HuH-7.5 (cell line): ENCODE measurements at regions not wholly inside any gene's neighbourhood (a gene's known extent, or its start where the extent isn't known, plus 50 kb on each side); places are given as distances from the start of the nearest gene placed in this dataset.
"Not testable (repeated sequence)": the region's sequence is repeated elsewhere in the genome, so short reads cannot be mapped to it uniquely, and the experiment has no call there.

Source experiments
- DNase-seq: peaks from one replicate; pipeline ENCODE4 v3.0.0; 2011; ENCODE audit warnings: low spot score

GRCh38 chr4:16450724-16451123, 224.5 kb upstream of the TAPT1 start:
- no peak for DNase-seq

- DNase-seq = no peak
Measured at GRCh38 chr4:16450031-16450430, 223.8 kb upstream of the TAPT1 start.

- DNase-seq = no peak
Measured at GRCh38 chr4:16449406-16449805, 223.1 kb upstream of the TAPT1 start.

DNA sequence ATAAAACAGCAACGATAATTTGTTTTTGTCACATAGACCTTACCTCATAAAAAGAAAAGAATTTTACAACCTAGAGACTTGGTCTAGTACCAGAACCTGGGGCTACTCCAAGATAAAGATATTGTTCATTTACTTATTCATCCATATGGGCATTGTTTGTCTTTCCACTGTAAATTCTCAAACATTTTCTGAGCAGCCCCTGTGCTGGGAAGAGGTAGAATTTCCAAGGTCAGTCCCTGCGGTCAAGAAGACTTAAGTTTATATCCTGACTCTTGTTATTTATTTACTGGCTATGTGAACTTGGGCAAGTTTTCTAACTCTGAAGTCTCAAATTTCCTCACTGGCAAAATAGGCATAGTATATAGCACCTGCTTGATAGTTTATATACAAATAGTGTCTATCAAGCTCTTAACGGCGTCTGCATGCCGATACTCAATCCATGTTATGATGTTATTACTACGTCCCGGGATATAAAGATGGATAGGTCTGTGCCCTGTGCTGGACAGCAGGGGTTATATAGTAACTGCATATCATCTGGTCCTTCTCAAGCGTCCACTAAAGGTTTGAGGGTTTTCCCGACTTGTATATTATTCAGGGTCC, 222.1 kb upstream of the TAPT1 start:
- DNase-seq = no peak

DNA sequence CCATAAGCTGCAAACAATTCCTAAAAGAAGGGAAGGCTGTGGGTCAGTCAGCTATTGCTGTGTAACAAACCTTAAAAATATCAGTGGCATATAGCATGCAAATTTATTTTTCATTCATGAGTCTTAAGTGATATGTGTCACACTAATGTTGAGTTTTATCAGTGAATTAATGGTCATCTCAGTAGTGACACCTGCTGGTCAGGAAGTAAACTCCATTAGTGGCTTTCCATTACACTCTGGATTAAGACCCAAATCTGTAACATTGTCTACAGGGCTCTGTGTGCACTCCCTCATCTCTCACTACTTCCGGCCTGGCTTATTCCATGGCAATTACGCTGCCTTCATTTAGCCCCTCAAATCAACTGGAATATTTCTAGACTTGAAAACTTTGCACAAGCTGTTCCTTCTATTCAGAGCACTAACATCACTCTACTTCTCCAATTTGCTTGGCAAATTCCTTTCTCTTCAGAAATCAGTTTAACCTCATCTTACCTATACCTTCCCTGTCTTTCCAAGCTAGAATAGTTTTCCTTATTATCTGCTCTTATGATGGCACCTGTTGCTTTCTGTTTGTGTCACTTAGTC, 217.3 kb upstream of the TAPT1 start:
- DNase-seq = peak; percentile 29

GRCh38 chr4:16442296-16442695, 216.0 kb upstream of the TAPT1 start:
- no peak for DNase-seq

DNA sequence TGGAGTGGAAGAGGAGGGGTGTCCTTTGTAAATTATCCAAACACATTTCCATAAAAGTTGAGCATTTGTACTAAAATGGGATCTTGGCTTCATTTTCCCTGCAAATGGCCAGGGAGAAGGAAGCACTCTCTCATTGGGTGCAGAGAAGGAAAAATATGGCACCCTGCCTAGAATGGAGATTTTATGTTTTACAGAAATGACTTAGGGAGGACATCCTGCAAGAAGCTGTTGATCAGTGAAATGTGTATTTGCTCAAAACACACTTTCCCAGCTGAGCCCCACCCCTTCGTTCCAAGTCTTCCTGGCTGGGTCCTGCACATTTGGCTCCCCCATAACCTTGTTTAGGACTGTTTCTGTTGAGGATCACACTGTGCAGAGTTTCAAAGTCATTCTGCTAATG, 213.5 kb upstream of the TAPT1 start:
- no peak for DNase-seq

DNA sequence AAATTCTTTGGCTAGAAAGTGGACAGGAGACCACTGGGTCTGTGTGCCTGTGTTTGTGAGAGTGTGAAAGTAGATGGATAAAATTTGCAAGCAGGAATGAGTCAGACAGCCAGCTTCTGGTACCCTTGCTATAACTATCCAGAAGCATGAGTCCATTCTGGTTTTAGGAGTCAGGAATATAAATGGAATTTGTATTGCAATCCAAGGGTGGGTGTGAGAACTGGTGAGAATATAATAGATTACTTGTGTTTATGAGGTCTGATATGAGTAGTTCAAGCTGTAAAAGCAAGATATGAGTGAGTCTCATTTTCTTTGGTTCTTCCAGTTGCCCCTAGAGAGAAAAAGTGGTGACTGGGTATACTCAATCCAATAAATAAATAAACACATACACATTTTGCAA, 212.7 kb upstream of the TAPT1 start:
- no peak for DNase-seq

DNA sequence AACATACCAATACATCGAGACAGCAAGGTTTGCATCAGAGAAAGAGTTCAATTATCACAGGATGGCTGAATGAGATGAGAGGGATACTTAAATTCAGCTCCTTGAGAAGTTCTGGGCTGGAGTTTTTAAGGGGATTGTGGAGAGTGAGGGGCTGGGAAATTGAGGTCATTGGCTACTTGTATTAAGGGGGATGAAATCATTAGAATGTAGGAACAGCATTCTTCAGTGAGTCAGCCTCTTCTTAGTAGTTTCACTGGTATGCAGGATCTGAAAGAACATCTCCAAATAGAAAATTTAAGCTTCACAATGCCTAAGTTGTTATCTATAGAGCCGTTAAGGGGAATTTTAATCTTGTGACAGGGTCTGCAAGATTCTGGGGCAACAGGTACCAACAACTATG, 211.6 kb upstream of the TAPT1 start:
- no peak for DNase-seq

DNA sequence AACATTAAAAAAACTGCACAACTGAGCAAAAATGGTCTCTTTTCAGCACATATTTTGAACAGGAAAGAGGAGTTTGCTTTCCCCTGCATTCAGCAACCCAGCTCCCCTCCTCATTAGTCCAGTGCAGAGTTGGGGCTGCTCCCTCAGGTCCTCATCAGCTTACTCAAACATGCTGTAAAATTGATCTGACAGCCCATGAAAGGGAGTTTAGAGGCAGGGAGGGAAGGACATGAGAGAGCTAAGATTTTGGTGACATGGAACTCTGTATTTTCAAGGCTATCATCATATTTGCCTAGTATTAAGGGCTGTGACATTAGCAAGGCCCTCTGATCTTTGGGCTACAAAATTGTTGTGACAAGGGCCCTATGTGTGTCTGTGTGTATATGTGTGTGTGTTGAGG, 205.6 kb upstream of the TAPT1 start:
- DNase-seq = no peak

DNA sequence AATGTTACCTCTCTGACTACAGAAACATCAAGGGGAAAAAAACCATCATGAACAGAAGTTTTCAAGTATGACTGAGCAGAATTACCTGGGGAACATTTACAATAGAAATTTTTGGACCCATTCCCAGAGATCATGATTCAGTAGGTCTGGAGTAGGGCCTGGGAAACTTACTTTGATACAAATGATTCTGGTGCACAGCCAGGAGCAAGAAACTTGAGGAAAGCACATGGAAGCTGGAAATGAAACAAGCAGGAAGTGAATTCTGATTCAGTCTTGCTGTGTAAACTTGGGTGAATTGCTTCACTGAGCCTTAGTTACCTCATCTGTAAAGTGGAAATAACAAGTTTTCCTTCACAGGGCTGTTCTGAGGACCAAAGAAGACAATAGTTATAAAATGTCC, 192.5 kb upstream of the TAPT1 start:
- DNase-seq = no peak

DNA sequence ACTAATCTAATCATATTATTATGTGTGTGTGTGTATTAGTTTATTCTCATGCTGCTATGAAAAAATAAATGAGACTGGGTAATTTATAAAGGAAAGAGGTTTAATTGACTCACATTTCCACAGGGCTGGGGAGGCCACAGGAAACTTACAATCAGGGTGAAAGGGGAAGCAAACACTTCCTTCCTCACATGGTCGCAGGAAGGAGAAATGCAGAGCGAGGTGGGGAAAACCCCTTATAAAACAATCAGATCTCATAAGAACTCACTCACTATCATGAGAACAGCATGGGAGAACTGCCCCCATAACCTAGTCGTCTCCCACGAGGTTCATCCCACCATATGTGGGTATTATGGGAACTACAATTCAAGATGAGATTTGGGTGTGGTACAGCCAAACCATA, 190.9 kb upstream of the TAPT1 start:
- no peak for DNase-seq

- DNase-seq = no peak
Measured at GRCh38 chr4:16416601-16417000, 190.3 kb upstream of the TAPT1 start.

- no peak for DNase-seq
Measured at GRCh38 chr4:16415751-16416150, 189.5 kb upstream of the TAPT1 start.

GRCh38 chr4:16413814-16414555, 187.7 kb upstream of the TAPT1 start:
- no peak for DNase-seq

DNA sequence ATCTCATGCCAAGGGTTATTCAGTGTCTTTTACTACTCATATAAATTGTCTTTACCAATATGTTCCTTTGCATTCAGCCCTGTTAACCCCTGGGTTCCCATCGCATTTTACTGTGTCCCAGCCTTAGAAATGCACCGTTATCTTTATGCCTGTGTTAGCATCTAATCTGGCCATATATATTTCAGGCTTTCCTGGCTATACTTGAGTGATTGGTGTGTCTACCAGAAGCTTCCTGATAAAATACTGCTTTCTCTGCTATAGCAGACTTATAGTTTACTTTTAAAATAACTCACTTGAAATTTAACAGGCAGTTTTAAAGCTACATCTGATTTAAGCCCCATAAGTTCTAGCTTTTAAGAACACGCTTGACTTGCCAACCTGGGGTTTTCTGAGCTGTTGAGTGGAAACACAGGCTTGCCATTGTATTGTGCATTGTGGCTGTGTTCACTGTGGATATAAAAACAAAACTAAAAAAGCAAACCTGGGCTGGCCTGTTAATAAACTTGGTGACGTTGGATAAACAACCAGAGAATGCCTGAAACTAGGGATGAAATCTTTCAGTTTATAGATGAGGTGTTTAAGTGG, 185.3 kb upstream of the TAPT1 start:
- no peak for DNase-seq

- not testable (repeated sequence) for DNase-seq
Measured at GRCh38 chr4:16393216-16393615, 166.9 kb upstream of the TAPT1 start.

DNA sequence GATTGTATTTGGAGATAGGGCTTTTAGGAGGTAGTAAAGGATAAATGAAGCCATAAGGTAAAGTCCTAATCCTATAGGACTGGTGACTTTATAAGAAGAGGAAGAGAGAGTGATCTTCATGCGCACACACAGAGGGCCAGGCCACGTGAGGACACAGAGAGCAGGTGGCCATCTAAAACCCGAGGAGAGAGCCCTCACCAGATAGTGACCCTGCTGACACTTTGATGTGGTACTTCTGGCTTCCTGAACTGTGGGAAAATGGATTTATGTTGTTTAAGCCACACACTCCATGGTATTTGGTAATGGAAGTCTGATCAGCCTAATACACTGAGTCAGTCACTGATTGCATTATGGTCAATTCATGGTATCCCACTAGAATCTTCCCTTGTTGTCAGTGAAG, 164.9 kb upstream of the TAPT1 start:
- DNase-seq = no peak

GRCh38 chr4:16387448-16387847, 161.2 kb upstream of the TAPT1 start:
- DNase-seq = no peak

DNA sequence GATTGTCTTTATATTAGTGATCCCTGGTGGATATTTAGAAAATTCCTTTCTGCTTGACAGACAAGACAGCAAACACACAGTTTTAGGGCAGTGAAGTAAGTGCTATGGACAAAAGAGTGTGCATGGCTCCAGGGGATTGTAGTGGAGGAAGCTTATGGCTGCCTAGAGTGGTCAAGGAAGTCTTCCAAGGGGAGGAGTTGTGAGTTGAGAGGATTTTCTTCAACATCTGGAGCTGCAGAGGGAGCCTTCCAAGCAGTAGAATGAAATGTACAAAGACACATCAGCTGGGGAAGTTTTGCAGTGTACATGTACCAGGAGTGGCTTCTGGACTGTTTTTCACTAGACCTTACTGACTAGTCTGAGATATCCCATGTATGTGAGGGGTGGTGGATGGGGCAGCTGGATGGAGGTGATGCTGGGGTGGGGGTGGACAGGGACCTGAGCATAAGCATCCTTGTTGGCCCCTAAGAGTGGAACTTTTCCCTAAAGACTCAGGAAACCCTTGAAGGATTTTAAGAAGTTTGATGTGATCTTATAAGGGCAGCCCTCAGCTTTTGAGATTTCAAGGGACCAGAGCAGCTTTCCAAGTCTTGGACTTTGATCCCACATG, 160.5 kb upstream of the TAPT1 start:
- no peak for DNase-seq

DNA sequence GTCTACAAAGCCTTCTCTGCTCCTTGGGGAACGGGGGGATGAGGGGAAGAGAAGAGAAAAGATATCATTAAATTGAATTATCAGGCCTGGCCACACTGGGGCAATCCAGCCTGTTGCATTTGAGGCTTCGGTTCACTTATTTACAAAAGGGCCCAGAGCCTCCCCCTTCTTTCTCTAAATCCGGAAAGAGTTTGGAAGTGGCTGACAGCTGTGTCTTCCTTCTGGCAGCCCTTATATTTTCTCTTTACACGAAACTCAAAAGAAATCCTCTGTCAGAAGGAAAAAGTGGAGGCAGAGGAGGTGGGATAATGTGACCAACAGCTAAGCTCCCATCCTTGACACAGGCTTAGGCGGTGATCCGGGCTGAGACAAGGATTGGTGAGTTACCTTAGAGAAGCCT, 158.3 kb upstream of the TAPT1 start:
- DNase-seq = no peak

DNA sequence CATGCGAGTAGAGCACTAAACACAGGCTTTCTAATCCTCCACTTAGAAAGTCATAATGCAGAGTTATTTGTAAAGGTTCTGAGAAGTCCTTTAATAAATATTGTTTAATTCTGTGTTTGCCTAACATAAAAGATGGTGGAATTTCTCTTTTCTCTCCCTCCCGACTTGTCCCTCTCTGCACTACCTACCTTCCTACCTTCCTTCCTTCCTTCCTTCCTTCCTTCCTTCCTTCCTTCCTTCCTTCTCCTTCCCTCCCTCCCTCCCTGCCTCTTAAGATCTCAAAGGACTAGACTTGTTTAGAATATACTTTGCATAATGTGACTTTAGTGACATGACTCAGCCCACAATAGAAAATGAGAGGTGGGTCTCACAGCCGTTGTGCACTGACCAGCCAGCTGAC, 156.3 kb upstream of the TAPT1 start:
- DNase-seq = no peak

DNA sequence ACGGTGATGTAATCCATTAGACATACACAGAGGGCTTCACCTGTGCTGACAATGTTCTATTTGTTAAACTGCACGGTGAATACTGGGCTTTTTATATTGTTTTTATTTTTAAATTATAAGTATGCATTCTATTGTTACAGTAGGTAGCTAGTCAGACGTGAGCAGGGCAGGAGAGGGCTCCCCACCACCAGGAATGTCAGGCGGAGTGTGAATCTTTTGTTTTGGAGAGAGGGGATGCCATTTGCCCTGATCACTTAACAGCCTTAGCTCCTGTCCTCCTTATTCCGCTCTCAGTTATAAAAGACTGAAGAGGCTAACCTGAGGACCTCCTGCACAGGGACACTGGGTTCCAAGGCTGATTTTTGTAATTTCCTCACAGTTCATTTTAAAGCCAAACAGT, 151.6 kb upstream of the TAPT1 start:
- no peak for DNase-seq
